ENCODE measurements at regions not wholly inside any gene's neighbourhood (a gene's known extent, or its start where the extent isn't known, plus 50 kb on each side); places are given as distances from the start of the nearest gene placed in this dataset.

DNA sequence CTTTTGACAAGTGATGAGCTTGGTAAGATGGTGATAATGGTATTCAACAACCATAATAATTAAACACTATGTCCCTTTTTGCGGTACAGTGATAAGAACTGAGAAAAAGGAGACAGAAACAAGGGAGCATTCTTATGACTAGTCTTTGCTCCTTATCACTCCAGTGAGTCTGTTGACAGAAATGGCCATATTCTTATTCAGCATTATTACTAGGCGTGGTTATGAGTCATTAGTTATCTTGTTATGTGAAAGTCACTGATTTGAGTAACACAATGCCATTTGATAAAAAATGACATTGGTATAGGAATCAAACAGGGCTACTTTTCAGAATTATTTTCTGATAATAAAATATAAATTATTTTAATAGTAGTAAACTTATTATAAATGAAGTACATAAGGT lies 193.5 kb downstream of the C3orf38 start:
- Histone ChIP-seq H4K20me1 (ENCODE audit: insufficient read depth) (no peaks in the 10 kb centered on the region), H3K79me2 (replicated peaks; ENCODE audit: insufficient read depth, low read length) (no peaks in the 10 kb centered on the region), H3K9me3 (ENCODE audit: low read length) (no peaks in the 10 kb centered on the region), H3F3A (ENCODE audit: insufficient read depth, low read length, poor library complexity, severe bottlenecking) (no peaks in the 10 kb centered on the region), H3K9me2 (ENCODE audit: insufficient read depth, low read length) (no peaks in the 10 kb centered on the region), H3K4me2 (ENCODE audit: low read length) (no peak overlapping the region), H2AFZ (ENCODE audit: low read depth, low read length) (no peak overlapping the region), H3K4me3 (ENCODE audit: low read length) (no peak overlapping the region), H3K9ac (ENCODE audit: low read length) (no peak overlapping the region), H3K36me3 (ENCODE audit: insufficient read depth, low read length) (no peaks in the 10 kb centered on the region), H3K27ac (ENCODE audit: low read length) (no peak overlapping the region), H3K27me3 (ENCODE audit: insufficient read depth, low read depth, low read length) (no peaks in the 10 kb centered on the region)
- no peak for TF ChIP-seq SMC3 (conservative IDR thresholded peaks at IDR 0.05; ENCODE audit: poor library complexity)
- TF ChIP-seq EP300 (conservative IDR thresholded peaks at IDR 0.05; ENCODE audit: poor library complexity, severe bottlenecking) = no peak
- no peak for TF ChIP-seq RAD21 (conservative IDR thresholded peaks at IDR 0.05)
- TF ChIP-seq POLR2AphosphoS5 (IDR thresholded peaks at IDR 0.05) = no peak
- no peak for TF ChIP-seq TAF1 (IDR thresholded peaks at IDR 0.05; ENCODE audit: low read depth)
- no peak for TF ChIP-seq EZH2 (IDR thresholded peaks at IDR 0.05; ENCODE audit: borderline replicate concordance, insufficient read depth, low read length, poor library complexity, severe bottlenecking)
- TF ChIP-seq MXI1 (conservative IDR thresholded peaks at IDR 0.05; ENCODE audit: poor library complexity, severe bottlenecking) = no peak
- TF ChIP-seq, protein P1, sequence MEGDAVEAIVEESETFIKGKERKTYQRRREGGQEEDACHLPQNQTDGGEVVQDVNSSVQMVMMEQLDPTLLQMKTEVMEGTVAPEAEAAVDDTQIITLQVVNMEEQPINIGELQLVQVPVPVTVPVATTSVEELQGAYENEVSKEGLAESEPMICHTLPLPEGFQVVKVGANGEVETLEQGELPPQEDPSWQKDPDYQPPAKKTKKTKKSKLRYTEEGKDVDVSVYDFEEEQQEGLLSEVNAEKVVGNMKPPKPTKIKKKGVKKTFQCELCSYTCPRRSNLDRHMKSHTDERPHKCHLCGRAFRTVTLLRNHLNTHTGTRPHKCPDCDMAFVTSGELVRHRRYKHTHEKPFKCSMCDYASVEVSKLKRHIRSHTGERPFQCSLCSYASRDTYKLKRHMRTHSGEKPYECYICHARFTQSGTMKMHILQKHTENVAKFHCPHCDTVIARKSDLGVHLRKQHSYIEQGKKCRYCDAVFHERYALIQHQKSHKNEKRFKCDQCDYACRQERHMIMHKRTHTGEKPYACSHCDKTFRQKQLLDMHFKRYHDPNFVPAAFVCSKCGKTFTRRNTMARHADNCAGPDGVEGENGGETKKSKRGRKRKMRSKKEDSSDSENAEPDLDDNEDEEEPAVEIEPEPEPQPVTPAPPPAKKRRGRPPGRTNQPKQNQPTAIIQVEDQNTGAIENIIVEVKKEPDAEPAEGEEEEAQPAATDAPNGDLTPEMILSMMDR (IDR thresholded peaks at IDR 0.05; ENCODE audit: poor library complexity, severe bottlenecking) = no peak
- TF ChIP-seq REST (IDR thresholded peaks at IDR 0.05; ENCODE audit: borderline replicate concordance) = no peak

DNA sequence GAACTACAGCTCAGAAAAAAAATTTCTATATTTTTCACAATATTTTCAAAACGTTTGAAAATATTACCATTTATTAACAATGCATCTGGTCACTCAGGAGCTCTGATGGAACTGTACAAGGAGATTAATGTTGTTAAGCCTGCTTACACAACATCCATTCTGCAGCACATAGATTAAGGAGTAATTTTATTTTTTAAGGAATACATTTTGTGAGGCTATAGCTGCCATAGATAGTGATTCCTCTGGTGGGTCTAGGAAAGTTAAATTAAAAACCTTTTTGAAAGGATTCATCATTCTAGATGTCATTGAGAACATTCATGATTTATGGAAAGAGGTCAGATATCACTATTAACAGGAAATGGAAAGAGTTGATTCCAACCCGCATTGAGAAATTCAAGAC lies 196.9 kb downstream of the C3orf38 start:
- no peaks in the 10 kb centered on the region for H3K27me3 ChIP-seq (ENCODE audit: insufficient read depth, low read depth, low read length)
- H3K4me3 ChIP-seq (ENCODE audit: low read length) = no peak overlapping the region
- no peaks in the 10 kb centered on the region for H3K79me2 ChIP-seq (replicated peaks; ENCODE audit: insufficient read depth, low read length)
- H3K4me2 ChIP-seq (ENCODE audit: low read length) = no peak overlapping the region
- H3K9me2 ChIP-seq (ENCODE audit: insufficient read depth, low read length) = no peaks in the 10 kb centered on the region
- H3K36me3 ChIP-seq (ENCODE audit: insufficient read depth, low read length) = no peaks in the 10 kb centered on the region
- H4K20me1 ChIP-seq (ENCODE audit: insufficient read depth) = no peaks in the 10 kb centered on the region
- no peaks in the 10 kb centered on the region for H3K9me3 ChIP-seq (ENCODE audit: low read length)
- H3K27ac ChIP-seq (ENCODE audit: low read length) = no peak overlapping the region
- no peak overlapping the region for H2AFZ ChIP-seq (ENCODE audit: low read depth, low read length)
- no peaks in the 10 kb centered on the region for H3F3A ChIP-seq (ENCODE audit: insufficient read depth, low read length, poor library complexity, severe bottlenecking)
- no peak for TF ChIP-seq REST (IDR thresholded peaks at IDR 0.05; ENCODE audit: borderline replicate concordance)
- no peak for TF ChIP-seq EP300 (conservative IDR thresholded peaks at IDR 0.05; ENCODE audit: poor library complexity, severe bottlenecking)
- no peak for TF ChIP-seq EZH2 (IDR thresholded peaks at IDR 0.05; ENCODE audit: borderline replicate concordance, insufficient read depth, low read length, poor library complexity, severe bottlenecking)
- TF ChIP-seq RAD21 (conservative IDR thresholded peaks at IDR 0.05) = no peak
- TF ChIP-seq, protein P1 (IDR thresholded peaks at IDR 0.05; ENCODE audit: poor library complexity, severe bottlenecking) = no peak
- no peak for TF ChIP-seq SMC3 (conservative IDR thresholded peaks at IDR 0.05; ENCODE audit: poor library complexity)
- no peak for TF ChIP-seq MXI1 (conservative IDR thresholded peaks at IDR 0.05; ENCODE audit: poor library complexity, severe bottlenecking)
- TF ChIP-seq TAF1 (IDR thresholded peaks at IDR 0.05; ENCODE audit: low read depth) = no peak
- TF ChIP-seq POLR2AphosphoS5 (IDR thresholded peaks at IDR 0.05) = no peak
- H3K9ac ChIP-seq (ENCODE audit: low read length) = no peak overlapping the region

Measured in neural cell (in vitro differentiated cells).